K562 (cell line): ENCODE measurements at regions not wholly inside any gene's neighbourhood (a gene's known extent, or its start where the extent isn't known, plus 50 kb on each side); places are given as distances from the start of the nearest gene placed in this dataset.

Experiments used
- ATAC-seq: fragments of 200-7000 bp; cut with Tn5 transposase; 3 replicates; pipeline ENCODE4 v1.9.1; 2020; ENCODE audit warnings: moderate library complexity
- BruUV-seq: library from RNA; stranded (reverse); fragments of 400-500 nt; replicated peaks from 2 replicates; lab custom pipeline; 2021; lab: Mats Ljungman, UMichigan
- CTCF ChIA-PET: fragments of 300-600 bp; formaldehyde crosslinking; extraction: SDS; loops from one replicate; lab custom pipeline; 2021; ENCODE audit warnings: low intra/inter-chr PET ratio; lab: Yijun Ruan, JAX
- POLR2A ChIA-PET: fragments of 300-600, 350-650 bp; sonication (Branson Sonifier 250); formaldehyde crosslinking; extraction: SDS; loops from one replicate; lab custom pipeline; 2021; ENCODE audit warnings: antibody characterized with exemption, inconsistent platforms; lab: Yijun Ruan, JAX
- DNase-seq, 4 experiments: peaks; one replicate each; pipeline versions ENCODE4 v3.0.0 to v3.0.0-alpha.2; 2011 to 2018; ENCODE audit warnings: low spot score in 3 of 4, mixed read lengths in 3 of 4; ENCODE audit errors: extremely low read depth in 1 of 4
- FAIRE-seq: peaks from 2 replicates; lab custom pipeline; 2011; peaks lifted over from hg19 to GRCh38; lab: Jason Lieb, UNC
- H2AFZ ChIP-seq: 2 replicates; pipeline ENCODE4 v1.6.0; 2011; ENCODE audit warnings: low read depth, low read length, control low read depth, inconsistent platforms
- H3K27ac ChIP-seq: fragments of 200-600 bp; 3 replicates; pipeline ENCODE4 v1.8.0; 2011; ENCODE audit warnings: low read depth, mild to moderate bottlenecking, control low read depth, inconsistent platforms, low read length, moderate library complexity, mixed read lengths; ENCODE audit errors: extremely low read depth
- H3K27me3 ChIP-seq, 2 experiments: fragments of 300-600 bp in 1 of 2; 2 replicates in 1 of 2; 3 replicates in 1 of 2; pipeline versions ENCODE4 v1.6.0 to v1.8.0; 2011; ENCODE audit warnings: inconsistent platforms in 2 of 2, low read length in 2 of 2, mild to moderate bottlenecking in 1 of 2, mixed read lengths in 1 of 2, moderate library complexity in 1 of 2; ENCODE audit not compliant: control insufficient read depth in 2 of 2, insufficient read depth in 2 of 2
- H3K36me3 ChIP-seq: fragments of 300-600 bp; 3 replicates; pipeline ENCODE4 v1.8.0; 2011; ENCODE audit warnings: mild to moderate bottlenecking, low read length, inconsistent platforms; ENCODE audit not compliant: control insufficient read depth, insufficient read depth
- H3K4me1 ChIP-seq, 2 experiments: fragments of 200-600 bp in 1 of 2; replicated peaks in 1 of 2; 2 replicates in 1 of 2; 3 replicates in 1 of 2; pipeline versions ENCODE4 v1.5.1 to v1.8.0; 2011; ENCODE audit warnings: inconsistent platforms in 2 of 2, low read length in 2 of 2, mild to moderate bottlenecking in 1 of 2, mixed read lengths in 1 of 2, moderate library complexity in 1 of 2; ENCODE audit not compliant: control insufficient read depth in 2 of 2, insufficient read depth in 2 of 2
- H3K4me2 ChIP-seq: 2 replicates; pipeline ENCODE4 v1.6.1; 2011; ENCODE audit warnings: low read length, control low read depth, inconsistent platforms, mixed read lengths; ENCODE audit not compliant: insufficient read depth
- H3K4me3 ChIP-seq: fragments of 200-600 bp; sonication (generic), shearing (Covaris generic); 2 replicates; pipeline ENCODE4 v1.5.1; 2016; ENCODE audit warnings: control low read depth, inconsistent platforms
- H3K79me2 ChIP-seq: fragments of 200-600 bp; 3 replicates; pipeline ENCODE4 v1.8.0; 2011; ENCODE audit warnings: low read length, inconsistent platforms; ENCODE audit not compliant: control insufficient read depth, insufficient read depth
- H3K9ac ChIP-seq, 2 experiments: 2 replicates each; pipeline versions ENCODE4 v1.6.0 to v1.6.1; 2011; ENCODE audit warnings: low read depth in 2 of 2, low read length in 2 of 2, control low read depth in 1 of 2, inconsistent platforms in 1 of 2, mild to moderate bottlenecking in 1 of 2, mixed read lengths in 1 of 2; ENCODE audit not compliant: insufficient read depth in 1 of 2
- H3K9me1 ChIP-seq: one replicate; pipeline ENCODE4 v1.6.0; 2011; ENCODE audit warnings: inconsistent platforms, mild to moderate bottlenecking, low read length, moderate library complexity; ENCODE audit not compliant: control insufficient read depth, insufficient read depth
- H3K9me3 ChIP-seq: replicated peaks from 2 replicates; pipeline ENCODE4 v1.5.1; 2011; ENCODE audit warnings: low read depth, low read length, inconsistent platforms; ENCODE audit not compliant: control insufficient read depth, insufficient read depth
- H4K20me1 ChIP-seq: replicated peaks from 2 replicates; pipeline ENCODE4 v1.6.1; 2011; ENCODE audit warnings: low read length, inconsistent platforms, mixed read lengths; ENCODE audit not compliant: control insufficient read depth, insufficient read depth
- ELF4 ChIP-seq: fragments of 450-650 bp; formaldehyde crosslinking; IDR thresholded peaks from 2 replicates; pipeline ENCODE4 v1.4.0; 2022; ENCODE audit warnings: missing genetic modification characterization
- ZNF518B ChIP-seq: fragments of 250-450 bp; sonication (Bioruptor Pico); IDR thresholded peaks from 2 replicates; pipeline ENCODE4 v1.5.0; 2021; ENCODE audit warnings: mild to moderate bottlenecking, moderate library complexity
- ZNF609 ChIP-seq: sonication (generic); formaldehyde crosslinking; IDR thresholded peaks from 2 replicates; pipeline ENCODE4 v1.8.1; 2023; ENCODE audit warnings: missing genetic modification reagents, mild to moderate bottlenecking, borderline replicate concordance
- WGBS: fragments of 100-300 bp; shearing (Covaris generic); methylation state at CpG from one replicate; pipeline ENCODE4 v1.1.6; 2016; ENCODE audit warnings: low coverage, mixed read lengths; ENCODE audit not compliant: insufficient coverage; ENCODE audit errors: missing lambda C conversion rate; 5-methylcytosine and 5-hydroxymethylcytosine counted together
- in situ Hi-C: fragments of 300-500 bp; cut with MboI; formaldehyde crosslinking; loops from 4 replicates; pipeline ENCODE4 v1.15.0; 2018; ENCODE audit warnings: inconsistent platforms, mixed read lengths
- intact Hi-C: fragments of 100-400 bp; cut with micrococcal nuclease; formaldehyde crosslinking; loops from 2 replicates; pipeline ENCODE4 v1.14.2; 2022

- ChIA-PET POLR2A (interaction anchor here (0.6 to 1.1 kb wide), 4 partner anchors 27 to 310 kb away, joined by 3 to 7 read pairs (median 3); no protein-coding TSS in a partner anchor), CTCF (no interaction called here)
- no peak overlapping the region for H3K27ac ChIP-seq
- in situ Hi-C loops (no loop called here), intact Hi-C loops (no loop called here)
- H3K9me3 ChIP-seq, result no peaks in the 10 kb centered on the region
- H4K20me1 ChIP-seq, result no peaks in the 10 kb centered on the region
- H3K9me1 ChIP-seq, result no peaks in the 10 kb centered on the region
- H3K36me3 ChIP-seq, result no peaks in the 10 kb centered on the region
- peaks cover 11 to 48% of the 10 kb centered on the region in 2 experiments for H3K27me3 ChIP-seq
- no peak overlapping the region for H2AFZ ChIP-seq
- no TSS peak for BruUV-seq
- WGBS, result 0% methylated on average over 6 of the region's 6 CpGs
- no peak overlapping the region for H3K4me2 ChIP-seq
- H3K4me1 ChIP-seq, result no peaks in the 10 kb centered on the region
- H3K79me2 ChIP-seq, result no peaks in the 10 kb centered on the region
- FAIRE-seq, result no peak
- no peak for TF ChIP-seq ZNF609 (CRISPR knock-in tag)
- no peak for TF ChIP-seq ELF4 (CRISPR knock-in tag)
- TF ChIP-seq ZNF518B (CRISPR knock-in tag), result no peak
- TF ChIP-seq, all 486 proteins: peak for 0
- no peak overlapping the region for H3K4me3 ChIP-seq
- no peak for DNase-seq
- ATAC-seq, result no peak
- peak overlapping the region in 1 of 2 experiments; percentile 52; a peak in 1 of 4 replicates for H3K9ac ChIP-seq
Measured at GRCh38 chr20:33908336-33908735, 85.4 kb upstream of the RALY start.
